Caco-2 (cell line): ENCODE measurements at regions not wholly inside any gene's neighbourhood (a gene's known extent, or its start where the extent isn't known, plus 50 kb on each side); places are given as distances from the start of the nearest gene placed in this dataset.
A peak's percentile ranks its signal among the peaks of the same experiment; 100 is the strongest.

Experiments
- BruUV-seq: library from RNA; stranded (reverse); fragments of 400-500 nt; replicated peaks from 2 replicates; lab custom pipeline; 2021; lab: Mats Ljungman, UMichigan
- CTCF ChIA-PET: fragments of 300-600 bp; sonication (Branson Sonifier 250); formaldehyde crosslinking; loops from one replicate; lab custom pipeline; 2022; ENCODE audit warnings: antibody characterized with exemption; lab: Charles Lee
- POLR2A ChIA-PET: fragments of 300-600 bp; sonication (Branson Sonifier 250); formaldehyde crosslinking; loops from one replicate; lab custom pipeline; 2022; ENCODE audit warnings: antibody characterized with exemption; lab: Charles Lee
- DNase-seq, 2 experiments: peaks; one replicate each; pipeline versions ENCODE4 v3.0.0 to v3.0.0-alpha.2; 2020 to 2022
- H3K27me3 ChIP-seq: replicated peaks from 2 replicates; pipeline ENCODE4 v1.6.0; 2011; ENCODE audit warnings: low read length; ENCODE audit not compliant: control insufficient read depth, insufficient read depth
- H3K36me3 ChIP-seq: 2 replicates; pipeline ENCODE4 v1.5.1; 2011; ENCODE audit warnings: low read length; ENCODE audit not compliant: control insufficient read depth, insufficient read depth
- H3K4me1 ChIP-seq: fragments of 250-450 bp; sonication (Bioruptor Pico); 2 replicates; pipeline ENCODE4 v1.5.1; 2020; ENCODE audit warnings: mild to moderate bottlenecking
- H3K4me3 ChIP-seq: 2 replicates; pipeline ENCODE4 v1.5.1; 2011; ENCODE audit warnings: low read depth, mild to moderate bottlenecking, control low read depth, low read length
- H3K9me3 ChIP-seq: fragments of 250-450 bp; sonication (Bioruptor Pico); 2 replicates; pipeline ENCODE4 v1.5.1; 2020; ENCODE audit warnings: mild to moderate bottlenecking, moderate library complexity
- H3K27ac Mint-ChIP-seq: one replicate; pipeline ENCODE4 v1.8.0; 2022; ENCODE audit warnings: mixed read lengths; ENCODE audit not compliant: unreplicated experiment
- H3K27me3 Mint-ChIP-seq: one replicate; pipeline ENCODE4 v1.8.0; 2022; ENCODE audit warnings: mixed read lengths; ENCODE audit not compliant: insufficient read depth, unreplicated experiment
- H3K36me3 Mint-ChIP-seq: one replicate; pipeline ENCODE4 v1.8.0; 2022; ENCODE audit warnings: mild to moderate bottlenecking, mixed read lengths; ENCODE audit not compliant: insufficient read depth, unreplicated experiment
- H3K4me1 Mint-ChIP-seq: one replicate; pipeline ENCODE4 v1.8.0; 2022; ENCODE audit warnings: low read depth, mixed read lengths; ENCODE audit not compliant: unreplicated experiment
- H3K4me3 Mint-ChIP-seq: one replicate; pipeline ENCODE4 v1.8.0; 2022; ENCODE audit warnings: mild to moderate bottlenecking, moderate library complexity, mixed read lengths; ENCODE audit not compliant: unreplicated experiment
- H3K9me3 Mint-ChIP-seq: one replicate; pipeline ENCODE4 v1.8.0; 2022; ENCODE audit warnings: mixed read lengths; ENCODE audit not compliant: unreplicated experiment
- CTCF ChIP-seq, 2 experiments: fragments of 200-600 bp in 1 of 2; IDR thresholded peaks; 1 replicate in 1 of 2; 2 replicates in 1 of 2; pipeline versions ENCODE4 v1.5.1 to v1.8.0; 2011 to 2022; ENCODE audit warnings: antibody characterized with exemption in 1 of 2, control low read depth in 1 of 2, inconsistent platforms in 1 of 2, low read depth in 1 of 2, low read length in 1 of 2, mild to moderate bottlenecking in 1 of 2, moderate library complexity in 1 of 2; ENCODE audit not compliant: insufficient read depth in 1 of 2, severe bottlenecking in 1 of 2, unreplicated experiment in 1 of 2
- intact Hi-C: fragments of 100-400 bp; cut with micrococcal nuclease; formaldehyde crosslinking; loops from one replicate; pipeline ENCODE4 v1.10.0; 2022; ENCODE audit not compliant: unreplicated experiment

DNA sequence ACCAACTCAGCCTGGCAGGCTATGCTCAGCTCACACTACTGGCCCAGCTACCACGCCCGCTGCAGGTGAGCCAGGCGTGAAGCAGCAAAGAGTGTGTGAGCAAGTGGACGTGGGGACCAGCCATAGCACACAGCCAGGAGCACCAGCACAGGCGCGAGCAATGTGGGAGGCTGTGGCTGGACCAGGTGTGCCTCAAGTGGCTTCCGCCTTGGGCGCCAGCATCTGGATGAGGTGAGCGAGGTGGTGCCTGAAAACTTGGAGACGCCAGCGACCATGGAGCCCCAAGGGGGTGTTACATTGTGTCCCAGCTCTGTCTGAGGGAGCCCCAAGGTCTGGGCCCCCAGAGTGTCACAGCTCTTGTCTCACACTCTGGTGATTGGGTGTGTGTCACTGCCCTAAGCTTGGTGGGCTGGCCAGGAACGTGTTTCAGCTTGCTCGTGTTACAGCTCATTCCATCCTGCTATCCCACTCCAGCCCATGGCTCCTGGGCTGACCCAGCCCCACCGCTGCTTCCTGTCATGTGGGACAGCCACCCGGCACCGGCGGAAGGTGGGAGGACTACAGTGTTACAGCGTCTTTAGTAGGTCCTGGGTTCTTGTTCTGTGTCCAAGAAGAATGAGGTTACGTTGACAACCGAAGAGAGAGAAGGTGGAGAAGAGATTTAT lies 508.0 kb upstream of the MMS22L start:
- no peaks in the 10 kb centered on the region for H3K36me3 ChIP-seq
- CTCF ChIA-PET: no interaction called here
- TF ChIP-seq CTCF (IDR thresholded peaks at IDR 0.05; ENCODE audit: insufficient read depth in 1 of 2, low read depth in 1 of 2, low read length in 1 of 2, severe bottlenecking in 1 of 2, unreplicated experiment in 1 of 2): no peak
- POLR2A ChIA-PET: no interaction called here
- no TSS peak for BruUV-seq
- Mint-ChIP-seq H3K4me1 (no peaks in the 10 kb centered on the region), H3K4me3 (no peak overlapping the region), H3K9me3 (peaks cover 7% of the 10 kb centered on the region), H3K27ac (no peak overlapping the region), H3K27me3 (no peaks in the 10 kb centered on the region), H3K36me3 (no peaks in the 10 kb centered on the region)
- no peaks in the 10 kb centered on the region for H3K4me1 ChIP-seq
- no peak for DNase-seq
- intact Hi-C loops: no loop called here
- H3K9me3 ChIP-seq: 0 out of 2 replicates have a peak, but pooled peaks cover 3% of the 10 kb centered on the region
- no peaks in the 10 kb centered on the region for H3K27me3 ChIP-seq
- H3K4me3 ChIP-seq: no peak overlapping the region

- ChIA-PET CTCF (no interaction called here), POLR2A (no interaction called here)
- intact Hi-C loops: no loop called here
- H3K4me1 Mint-ChIP-seq: no peaks in the 10 kb centered on the region
- H3K9me3 ChIP-seq: no peaks in the 10 kb centered on the region
- H3K4me3 ChIP-seq: no peak overlapping the region
- H3K36me3 Mint-ChIP-seq: no peaks in the 10 kb centered on the region
- no peak overlapping the region for H3K27ac Mint-ChIP-seq
- H3K27me3 Mint-ChIP-seq: peaks cover 3% of the 10 kb centered on the region
- TF ChIP-seq CTCF (IDR thresholded peaks at IDR 0.05; ENCODE audit: insufficient read depth in 1 of 2, low read depth in 1 of 2, low read length in 1 of 2, severe bottlenecking in 1 of 2, unreplicated experiment in 1 of 2): no peak
- H3K4me3 Mint-ChIP-seq: no peak overlapping the region
- no peaks in the 10 kb centered on the region for H3K4me1 ChIP-seq
- no peaks in the 10 kb centered on the region for H3K36me3 ChIP-seq
- no TSS peak for BruUV-seq
- no peaks in the 10 kb centered on the region for H3K27me3 ChIP-seq
- no peaks in the 10 kb centered on the region for H3K9me3 Mint-ChIP-seq
- DNase-seq: no peak
Observed at GRCh38 chr6:97805596-97805995, 522.6 kb upstream of the MMS22L start.

DNA sequence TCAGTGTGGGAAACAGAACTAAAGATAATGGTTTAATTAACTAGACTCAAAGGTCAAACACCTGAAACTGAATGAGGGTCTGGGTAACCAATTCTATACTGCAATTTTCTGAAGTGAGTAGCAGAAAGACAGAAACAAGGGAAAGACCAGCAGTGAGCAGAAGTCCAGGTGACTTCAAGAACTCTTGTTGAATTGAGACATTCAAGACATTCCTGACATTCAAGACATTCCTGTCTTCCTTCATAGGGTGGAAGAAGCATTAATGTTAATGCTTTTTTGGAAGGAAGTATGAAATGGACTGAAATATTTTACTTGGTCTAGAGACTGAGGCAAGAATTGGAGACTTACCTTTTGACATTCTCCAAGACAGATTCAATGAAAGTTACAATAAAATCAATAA lies 529.9 kb upstream of the MMS22L start:
- no peak for TF ChIP-seq CTCF (IDR thresholded peaks at IDR 0.05; ENCODE audit: insufficient read depth in 1 of 2, low read depth in 1 of 2, low read length in 1 of 2, severe bottlenecking in 1 of 2, unreplicated experiment in 1 of 2)
- Histone ChIP-seq H3K4me3 (no peak overlapping the region), H3K4me1 (peaks cover 14% of the 10 kb centered on the region; the same call in 1 of the 2 replicates), H3K36me3 (no peaks in the 10 kb centered on the region), H3K27me3 (no peaks in the 10 kb centered on the region), H3K9me3 (no peaks in the 10 kb centered on the region)
- BruUV-seq: no TSS peak
- intact Hi-C loops: no loop called here
- Mint-ChIP-seq H3K27ac (peak overlapping the region; percentile 46), H3K36me3 (no peaks in the 10 kb centered on the region), H3K27me3 (no peaks in the 10 kb centered on the region), H3K4me1 (no peaks in the 10 kb centered on the region), H3K9me3 (no peaks in the 10 kb centered on the region), H3K4me3 (no peak overlapping the region)
- CTCF ChIA-PET: no interaction called here
- DNase-seq: peak in 1 of 2 experiments; percentile 2
- POLR2A ChIA-PET: no interaction called here
